ENCODE measurements at regions not wholly inside any gene's neighbourhood (a gene's known extent, or its start where the extent isn't known, plus 50 kb on each side); places are given as distances from the start of the nearest gene placed in this dataset.

DNA sequence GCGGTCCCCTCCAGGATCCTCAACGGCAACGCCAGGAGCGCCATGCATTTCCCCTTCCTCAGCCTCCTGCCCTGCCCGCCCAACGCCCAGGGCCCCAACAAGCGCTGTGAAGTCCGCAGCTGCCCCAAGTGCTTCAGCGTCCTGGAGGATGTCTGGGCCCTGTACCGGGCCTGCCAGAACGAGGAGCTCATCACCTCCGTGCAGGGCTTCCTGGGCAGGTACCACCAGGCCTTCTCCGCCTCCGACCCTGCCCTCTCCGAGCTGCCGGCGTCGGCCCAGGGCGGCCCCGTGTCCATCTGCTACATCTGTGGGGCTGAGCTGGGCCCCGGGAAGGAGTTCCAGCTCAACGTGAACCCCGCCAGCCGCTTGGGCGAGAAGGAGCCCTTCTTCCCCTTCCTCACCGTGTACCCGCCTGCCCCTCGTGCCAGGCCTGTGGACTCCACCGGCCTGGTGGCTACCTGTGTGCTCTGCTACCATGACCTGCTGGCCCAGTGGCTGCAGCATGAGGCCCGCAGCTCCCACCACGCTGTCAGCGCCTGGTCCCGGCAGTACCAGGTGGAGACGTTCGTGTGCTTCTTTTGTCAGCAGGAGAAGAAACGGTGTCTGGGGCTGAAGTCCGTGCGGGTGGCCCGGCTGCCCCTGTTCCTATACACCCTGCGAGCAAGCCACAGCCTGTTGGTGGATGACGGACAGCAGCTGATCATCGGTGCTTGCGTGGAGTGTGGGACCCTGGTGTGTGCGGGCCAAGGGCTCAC is 58.9 kb upstream of the CIBAR2 start:
- no peak overlapping the region for H3K4me3 ChIP-seq (ENCODE audit: low read length)

DNA sequence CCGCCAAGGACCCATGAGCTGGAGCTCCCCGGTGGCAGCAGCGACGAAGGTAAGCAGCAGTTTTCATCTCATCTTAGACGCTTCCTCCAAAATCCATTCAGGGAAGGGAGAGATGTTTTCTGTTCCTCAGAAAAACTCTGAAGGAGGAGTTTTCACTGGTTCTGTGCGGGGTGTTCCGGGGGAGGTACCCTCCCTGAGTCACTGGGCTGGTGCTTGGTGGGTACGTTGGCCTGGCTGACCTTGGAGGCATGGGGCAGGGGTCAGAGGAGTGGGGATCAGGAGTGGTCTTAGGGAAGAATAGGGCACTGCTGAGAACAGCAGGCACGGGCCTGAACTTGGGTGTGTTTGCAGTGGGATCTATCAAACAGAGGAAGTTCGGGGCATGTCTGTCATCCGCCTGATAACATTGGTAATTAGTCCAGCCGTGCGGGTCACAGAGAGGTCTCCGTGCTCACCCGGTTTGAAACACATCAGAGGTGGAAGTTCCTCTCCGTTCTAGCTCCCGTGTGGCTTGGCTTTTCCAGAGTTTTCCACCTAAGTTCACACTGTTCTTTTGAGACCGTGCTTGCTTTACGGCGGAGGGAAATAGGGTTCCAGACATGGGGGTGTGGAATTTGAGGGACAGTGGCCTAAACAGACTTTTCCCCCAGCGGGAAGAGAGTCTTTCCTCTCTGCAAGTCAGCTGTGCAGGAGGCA is 59.6 kb upstream of the CIBAR2 start:
- TF ChIP-seq ZNF274 (IDR thresholded peaks at IDR 0.05; ENCODE audit: low read depth, low read length) = no peak
- H3K4me3 ChIP-seq (ENCODE audit: low read length) = no peak overlapping the region

More for the DNA sequence above, 58.9 kb upstream of the CIBAR2 start:
- TF ChIP-seq ZNF274 (IDR thresholded peaks at IDR 0.05; ENCODE audit: low read depth, low read length) = no peak

DNA sequence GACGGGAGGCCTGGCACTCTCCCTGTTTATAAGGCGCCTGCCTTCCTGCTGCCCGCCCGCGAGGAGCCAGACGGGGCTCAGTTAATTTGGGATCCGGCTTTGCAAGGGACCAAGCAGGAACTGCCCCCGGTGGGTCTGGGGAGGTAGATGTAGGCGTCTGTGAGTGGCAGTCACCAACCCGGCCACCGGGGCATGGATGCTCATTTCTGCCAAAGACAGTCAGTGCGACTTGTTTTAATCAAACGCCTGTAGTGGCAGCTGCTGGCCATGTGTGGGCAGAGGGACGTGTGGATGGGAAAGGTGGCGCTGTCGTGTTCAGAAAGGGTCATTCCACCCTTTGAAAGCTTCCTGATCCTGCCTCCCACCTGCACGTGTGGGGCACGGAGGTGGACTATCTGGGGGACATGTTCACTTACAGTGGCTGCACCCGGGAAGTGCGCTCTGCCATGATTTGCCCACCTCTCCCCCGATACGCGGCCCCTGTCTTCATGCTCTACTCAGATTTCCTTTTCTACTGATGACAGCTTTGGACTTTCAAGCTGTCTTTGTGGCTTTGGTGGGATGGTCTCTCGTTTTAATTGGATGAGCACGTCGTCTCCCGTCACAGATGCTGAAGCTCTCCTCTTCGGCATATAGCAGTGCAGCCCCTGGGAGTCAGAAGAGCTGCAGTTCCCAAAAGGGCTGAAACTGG is 60.3 kb upstream of the CIBAR2 start:
- TF ChIP-seq ZNF274 (IDR thresholded peaks at IDR 0.05; ENCODE audit: low read depth, low read length) = no peak

DNA sequence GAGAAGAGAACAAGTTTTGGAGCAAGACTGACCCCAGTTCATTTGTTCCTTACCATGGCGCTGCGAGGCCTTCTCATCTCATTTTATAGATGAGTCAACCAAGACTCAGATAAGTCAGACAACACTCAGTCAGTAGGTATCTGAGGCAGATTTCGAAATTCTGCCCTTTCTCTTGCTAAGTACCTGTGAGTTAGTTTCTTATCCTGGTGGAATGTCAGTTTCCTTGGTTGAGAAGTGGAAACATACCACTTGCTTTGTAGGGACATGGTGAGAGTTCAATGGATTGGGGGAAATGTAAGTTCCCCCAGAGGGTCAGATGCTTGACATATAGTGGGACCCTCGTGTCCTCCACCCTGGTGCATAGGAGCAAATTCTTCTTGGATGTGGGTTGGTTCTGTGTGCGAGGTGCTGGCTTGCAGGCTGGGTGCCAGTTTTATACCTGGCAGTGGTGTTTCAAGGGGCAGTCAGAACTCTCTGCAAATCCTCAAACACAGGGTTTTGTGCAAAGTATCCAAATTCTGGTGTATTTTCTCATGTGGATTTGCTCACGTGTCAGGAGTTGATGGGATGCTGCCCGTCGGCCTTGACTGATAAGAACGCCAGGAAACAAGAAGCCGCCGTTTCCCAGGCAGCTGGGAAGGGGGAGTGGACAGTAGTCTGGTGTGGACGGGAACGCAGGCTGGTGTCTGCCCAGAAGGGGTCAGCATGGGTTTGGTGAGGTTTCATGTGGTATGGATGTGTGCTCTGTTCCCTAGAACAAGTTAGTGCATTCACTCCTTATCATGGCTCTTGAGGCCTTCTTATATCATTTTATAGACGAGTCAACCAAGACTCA is 61.1 kb upstream of the CIBAR2 start:
- H3K4me3 ChIP-seq (ENCODE audit: low read length) = no peak overlapping the region
- TF ChIP-seq ZNF274 (IDR thresholded peaks at IDR 0.05; ENCODE audit: low read depth, low read length) = no peak

More for the DNA sequence above, 60.3 kb upstream of the CIBAR2 start:
- no peak overlapping the region for H3K4me3 ChIP-seq (ENCODE audit: low read length)

DNA sequence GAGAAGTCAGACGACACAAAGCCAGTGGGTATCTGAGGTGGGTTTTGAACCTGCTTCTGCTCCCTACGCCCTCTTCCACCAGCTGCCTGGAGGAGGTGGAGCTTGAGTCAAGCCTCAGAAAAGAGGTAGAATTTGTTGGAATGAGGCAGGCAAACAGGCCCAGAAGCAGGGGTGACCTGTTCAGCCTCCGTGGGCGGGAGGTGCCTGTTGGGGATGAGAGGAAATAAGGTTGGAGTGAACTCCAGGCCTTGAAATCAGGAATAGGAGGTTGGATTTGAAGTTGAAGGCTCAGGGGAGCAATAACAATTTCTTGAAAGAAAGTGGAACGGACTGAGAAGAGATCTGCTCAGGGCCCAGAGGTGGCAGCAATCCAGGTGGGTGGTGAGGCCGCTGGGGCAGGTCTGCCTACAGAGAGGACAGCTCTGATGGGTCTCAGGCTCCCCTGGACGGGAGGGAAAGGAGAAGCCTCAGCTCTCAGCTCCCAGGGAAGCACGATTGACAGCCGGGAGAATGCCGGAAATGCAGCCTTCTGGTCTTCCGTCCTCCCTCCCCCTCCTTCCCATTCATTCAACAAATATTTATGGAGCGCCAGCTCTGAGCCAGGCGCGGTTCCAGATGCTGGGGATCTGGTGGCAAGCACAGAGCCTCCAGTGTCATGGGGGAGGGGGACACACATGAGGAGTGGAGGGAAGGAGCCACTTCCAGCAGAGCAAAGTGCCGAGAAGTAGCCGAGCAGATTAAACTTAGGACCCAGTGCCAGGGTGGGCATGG is 61.9 kb upstream of the CIBAR2 start:
- TF ChIP-seq ZNF274 (IDR thresholded peaks at IDR 0.05; ENCODE audit: low read depth, low read length) = no peak
- no peak overlapping the region for H3K4me3 ChIP-seq (ENCODE audit: low read length)

DNA sequence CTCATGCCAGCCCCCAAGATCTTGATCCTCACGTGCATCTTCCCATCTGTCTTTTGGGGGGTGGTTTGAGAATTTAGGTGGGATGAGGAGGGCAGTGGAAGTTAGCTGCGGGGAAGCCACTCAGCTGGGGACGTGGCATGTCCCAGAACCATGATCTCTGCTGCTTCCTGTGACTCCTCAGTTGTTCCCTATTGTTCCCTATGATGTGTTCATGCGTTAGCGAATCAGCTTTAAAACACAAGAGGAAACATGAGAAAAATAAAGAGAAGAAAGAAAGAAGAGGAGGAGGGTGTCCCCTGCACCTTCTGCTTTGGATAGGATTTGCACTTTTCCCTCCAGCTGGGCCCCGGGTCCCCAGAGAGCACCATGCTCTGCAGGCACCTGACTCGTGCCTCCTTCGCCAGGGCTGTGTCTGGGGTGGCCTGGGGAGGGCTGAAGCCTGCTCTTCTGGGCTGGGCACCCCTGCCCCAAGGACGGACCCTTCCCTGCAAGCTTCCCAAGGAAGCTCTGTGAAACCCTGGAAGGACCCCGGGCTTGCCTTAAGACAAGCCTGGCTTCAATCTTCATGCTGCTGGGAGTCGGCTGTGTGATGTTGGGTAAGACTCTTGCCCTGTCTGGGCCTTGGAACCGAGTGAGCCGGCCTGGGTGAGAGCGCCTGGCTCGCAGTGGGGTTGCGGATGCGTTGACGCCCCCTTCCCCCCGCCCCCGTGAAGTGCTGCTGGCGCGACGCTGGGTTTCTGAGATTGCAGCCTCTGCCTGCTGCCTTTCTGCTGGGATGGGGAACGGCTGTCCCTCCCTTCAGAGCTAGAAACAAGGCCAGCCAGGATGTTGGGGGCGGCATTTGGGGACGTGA is 62.8 kb upstream of the CIBAR2 start:
- no peak overlapping the region for H3K4me3 ChIP-seq (ENCODE audit: low read length)
- no peak for TF ChIP-seq ZNF274 (IDR thresholded peaks at IDR 0.05; ENCODE audit: low read depth, low read length)

DNA sequence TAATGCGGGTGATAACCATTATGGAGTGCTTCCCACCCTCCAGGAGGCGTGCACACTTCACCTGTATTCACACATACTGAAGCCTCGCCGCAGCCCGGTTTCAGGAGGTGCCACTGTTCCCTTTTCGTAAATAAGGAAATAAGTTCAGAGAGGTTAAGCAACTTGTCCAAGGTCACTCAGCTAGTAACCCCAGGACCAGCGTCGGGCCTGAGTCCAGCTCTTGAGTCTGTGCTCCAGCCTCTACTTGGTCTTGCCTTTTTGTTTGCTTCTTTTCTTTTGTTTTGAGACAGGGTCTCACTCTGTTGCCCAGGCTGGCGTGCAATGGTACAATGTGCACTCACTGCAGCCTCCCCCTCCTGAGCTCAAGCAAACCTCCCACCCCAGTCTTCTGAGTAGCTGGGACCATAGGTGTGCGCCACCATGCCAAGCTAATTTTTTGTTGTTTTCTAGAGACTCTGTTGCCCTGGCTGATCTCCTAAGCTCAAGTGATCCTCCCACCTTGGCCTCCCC is 63.5 kb upstream of the CIBAR2 start:
- no peak overlapping the region for H3K4me3 ChIP-seq (ENCODE audit: low read length)
- TF ChIP-seq ZNF274 (IDR thresholded peaks at IDR 0.05; ENCODE audit: low read depth, low read length) = no peak

DNA sequence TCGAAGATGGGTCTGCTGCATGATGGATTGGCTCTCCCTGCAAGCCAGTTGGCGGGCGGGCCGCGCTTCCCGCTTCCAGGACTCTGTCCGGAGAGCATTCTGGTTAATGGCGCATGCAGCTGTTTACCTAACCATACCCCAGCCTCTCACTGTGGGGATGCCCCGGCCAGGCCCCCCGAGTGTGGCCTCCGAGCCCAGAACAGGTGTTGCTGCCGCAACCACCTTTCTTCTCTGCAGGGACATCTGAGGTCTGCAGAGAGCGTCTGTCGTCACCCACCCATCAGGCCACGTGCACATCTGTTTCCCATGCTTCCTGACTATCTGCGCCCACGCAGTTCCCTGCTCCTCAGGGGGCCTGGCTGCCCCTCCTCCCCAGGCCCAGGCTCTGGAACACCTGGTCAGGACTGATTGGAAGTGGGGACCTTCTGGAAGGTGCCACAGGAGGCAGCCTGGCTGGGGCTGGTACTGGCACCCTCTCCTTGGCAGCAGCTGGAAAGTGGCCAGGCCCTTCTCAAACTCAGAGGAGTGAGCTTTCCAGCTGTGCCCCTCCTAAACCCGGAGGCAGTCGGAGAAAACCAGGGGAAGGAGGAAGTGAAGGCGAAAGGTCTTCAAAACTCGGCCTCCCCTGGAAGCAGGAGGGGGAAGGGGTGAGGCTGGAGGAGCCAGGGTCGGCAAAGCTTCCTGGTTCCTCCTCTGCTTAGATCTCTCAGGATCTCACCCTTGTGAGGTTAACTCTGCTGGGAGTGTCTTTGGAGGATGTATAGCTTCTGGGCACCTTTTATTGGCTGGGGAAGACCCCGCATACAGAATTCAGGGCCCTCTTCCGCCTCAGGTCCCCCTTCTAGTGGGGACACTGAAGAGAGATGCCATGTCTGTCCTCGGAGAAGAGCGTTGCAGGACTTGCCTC is 64.5 kb upstream of the CIBAR2 start:
- no peak for TF ChIP-seq ZNF274 (IDR thresholded peaks at IDR 0.05; ENCODE audit: low read depth, low read length)
- no peak overlapping the region for H3K4me3 ChIP-seq (ENCODE audit: low read length)

DNA sequence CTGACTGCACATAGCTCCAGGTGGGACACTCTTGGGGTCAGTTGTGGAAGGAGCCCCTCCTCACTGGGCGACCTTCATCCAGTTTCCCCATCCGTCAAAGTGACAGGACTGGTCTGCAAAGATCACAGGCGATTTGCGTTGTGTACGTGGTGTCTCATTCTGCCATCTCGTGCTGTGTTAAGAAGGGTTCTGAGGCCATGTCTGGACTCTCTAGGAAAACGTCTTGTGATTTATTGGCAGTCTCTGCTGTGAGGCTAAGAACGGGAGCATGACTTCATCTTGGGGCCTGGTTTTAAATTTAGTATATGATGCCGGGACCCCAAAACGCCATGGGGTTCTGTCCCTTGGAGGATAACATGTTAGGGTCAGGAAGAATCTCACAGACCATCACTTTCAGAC is 65.2 kb upstream of the CIBAR2 start:
- TF ChIP-seq ZNF274 (IDR thresholded peaks at IDR 0.05; ENCODE audit: low read depth, low read length) = no peak
- no peak overlapping the region for H3K4me3 ChIP-seq (ENCODE audit: low read length)

DNA sequence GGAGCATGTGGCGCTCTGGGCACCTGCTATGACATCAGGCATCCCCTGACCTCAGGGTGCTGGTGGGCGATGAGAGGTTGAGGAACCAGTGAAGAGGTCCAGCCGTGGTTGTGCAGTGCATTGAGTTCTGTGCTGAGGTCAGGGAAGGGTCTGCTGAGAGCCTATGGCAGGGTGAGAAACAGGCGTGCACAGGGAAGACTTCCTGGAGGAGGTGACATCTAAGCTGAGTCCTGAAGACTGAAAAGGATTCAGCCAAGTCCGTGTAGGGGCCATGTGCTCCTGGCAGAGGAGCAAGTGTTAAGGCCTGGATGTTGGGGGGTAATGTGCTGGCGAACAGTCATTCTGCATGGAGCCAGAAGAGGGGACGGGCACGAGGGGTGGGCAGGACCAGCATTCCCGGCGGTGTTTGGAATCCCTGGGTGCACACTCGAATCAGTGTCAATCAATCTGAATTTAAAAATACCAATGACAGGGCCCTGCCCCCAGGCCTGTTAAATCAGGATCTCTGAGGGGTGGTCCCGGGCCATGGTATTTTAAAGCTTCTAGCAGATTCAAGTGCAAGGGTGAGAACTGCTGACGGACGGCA is 65.8 kb upstream of the CIBAR2 start:
- H3K4me3 ChIP-seq (ENCODE audit: low read length) = no peak overlapping the region
- TF ChIP-seq ZNF274 (IDR thresholded peaks at IDR 0.05; ENCODE audit: low read depth, low read length) = no peak

DNA sequence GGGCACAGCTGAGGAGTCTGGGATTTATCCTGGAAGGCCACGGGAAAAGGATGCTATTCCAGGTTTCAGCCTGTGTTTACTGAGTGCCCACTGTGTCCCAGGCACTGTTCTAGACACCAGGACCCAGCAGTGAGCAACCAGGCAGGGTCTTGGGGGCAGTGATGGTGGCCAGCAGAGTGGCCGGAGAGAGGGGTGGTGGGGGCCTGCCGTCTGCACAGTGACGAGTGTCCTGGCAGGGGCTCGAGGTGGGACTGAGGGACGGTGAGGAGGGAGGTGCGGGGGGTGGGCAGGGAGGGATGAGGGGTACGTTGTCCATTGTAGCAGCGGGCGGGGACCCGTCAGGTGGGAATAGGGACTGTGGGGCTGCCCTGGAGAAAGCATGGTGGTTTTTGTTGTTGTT is 66.3 kb upstream of the CIBAR2 start:
- TF ChIP-seq ZNF274 (IDR thresholded peaks at IDR 0.05; ENCODE audit: low read depth, low read length) = no peak

More for the DNA sequence above, 66.3 kb upstream of the CIBAR2 start:
- no peak overlapping the region for H3K4me3 ChIP-seq (ENCODE audit: low read length)
